ENCODE measurements at regions not wholly inside any gene's neighbourhood (a gene's known extent, or its start where the extent isn't known, plus 50 kb on each side); places are given as distances from the start of the nearest gene placed in this dataset.
A peak's percentile ranks its signal among the peaks of the same experiment; 100 is the strongest.

GRCh38 chr14:71474301-71475265 lies 457.6 kb upstream of the RGS6 start:
- no peak for DNase-seq

DNA sequence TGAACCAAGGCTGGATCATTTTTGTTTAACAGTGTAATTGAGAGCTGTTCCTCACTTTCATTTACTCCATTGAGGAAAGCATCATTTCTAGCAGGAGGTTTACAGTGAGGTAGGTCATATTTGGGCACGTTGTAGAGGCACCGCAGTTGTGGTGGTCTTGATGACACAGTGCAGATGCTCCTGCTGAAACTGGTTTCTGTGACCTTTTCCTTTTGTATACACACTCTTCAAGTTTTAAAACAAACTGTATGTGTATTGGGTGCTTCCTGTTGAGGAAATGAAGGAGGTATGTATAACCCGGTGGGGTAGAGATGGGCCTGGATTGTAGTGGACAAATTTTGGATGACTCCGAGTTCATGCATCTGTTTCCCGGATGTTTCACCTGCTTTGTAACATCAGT lies 456.3 kb upstream of the RGS6 start:
- no peak for DNase-seq

- DNase-seq = peak; percentile 87
These were observed 453.7 kb upstream of the RGS6 start for GRCh38 chr14:71478542-71478941.

DNA sequence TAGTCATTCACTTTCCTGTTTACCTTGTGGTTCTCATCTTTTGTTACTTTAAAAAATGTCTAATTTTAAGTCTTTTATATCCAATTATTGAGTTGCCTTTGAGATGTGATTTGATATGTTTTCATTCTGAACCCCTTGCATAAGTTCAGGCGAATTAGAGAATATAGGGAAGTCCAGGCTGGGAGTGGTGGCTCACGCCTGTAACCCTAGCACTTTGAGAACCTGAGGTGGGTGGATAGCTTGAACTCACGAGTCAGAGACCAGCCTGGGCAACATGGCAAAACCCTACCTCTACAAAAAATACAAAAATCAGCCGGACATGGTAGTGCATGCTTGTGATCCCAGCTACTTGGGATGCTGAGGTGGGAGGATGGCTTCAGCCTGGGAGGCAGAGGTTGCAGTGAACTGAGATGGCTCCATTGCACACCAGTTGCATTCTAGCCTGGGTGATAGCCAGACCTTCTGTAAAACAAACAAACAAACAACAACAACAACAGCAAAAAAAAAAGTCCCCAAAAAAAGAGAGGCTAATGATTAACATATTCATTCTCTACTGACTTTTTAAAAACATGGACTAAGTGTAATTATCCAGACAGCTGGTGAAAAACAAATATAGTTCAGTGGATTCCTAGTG lies 451.1 kb upstream of the RGS6 start:
- DNase-seq = peak; percentile 30

GRCh38 chr14:71482671-71483070 lies 449.6 kb upstream of the RGS6 start:
- no peak for DNase-seq

- DNase-seq = no peak
These were observed 449.1 kb upstream of the RGS6 start for GRCh38 chr14:71483154-71483553.

DNA sequence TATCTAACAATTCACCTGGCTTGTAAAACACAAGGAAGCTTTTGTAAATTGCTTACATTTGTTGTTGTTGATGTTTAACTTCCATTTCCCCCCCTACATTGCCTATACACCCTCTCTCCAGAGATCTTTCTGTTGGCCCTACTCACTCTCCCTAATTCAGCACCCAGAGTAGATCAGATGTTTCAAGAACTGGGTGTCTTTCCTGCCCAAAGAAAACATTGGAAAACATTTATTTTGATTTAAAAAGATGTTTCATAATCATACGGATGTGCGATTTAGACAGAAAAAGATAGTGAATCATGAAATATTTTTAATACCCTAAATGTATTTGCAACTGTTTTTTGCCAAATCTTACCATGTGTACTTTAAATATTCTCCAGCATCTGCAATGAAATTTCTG lies 446.4 kb upstream of the RGS6 start:
- no peak for DNase-seq

DNA sequence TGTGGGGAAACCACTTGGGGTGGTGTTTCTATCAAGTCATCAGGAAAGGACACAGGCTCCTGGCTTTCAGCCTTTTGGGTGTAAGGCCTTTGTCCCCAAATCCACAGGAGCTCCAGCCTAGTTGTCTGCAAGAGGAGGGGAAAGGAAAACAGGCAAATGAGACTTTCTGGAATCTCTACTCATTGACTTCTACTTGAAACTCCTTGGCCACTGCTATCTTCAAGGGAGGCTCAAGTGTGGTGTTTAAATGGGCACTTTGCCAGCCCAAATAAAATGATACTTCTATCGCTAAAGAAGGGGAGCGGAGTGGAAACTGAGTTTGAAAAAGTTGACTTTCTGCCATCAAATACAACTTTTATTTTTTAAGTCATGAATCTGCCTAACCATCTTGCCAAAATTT lies 445.9 kb upstream of the RGS6 start:
- no peak for DNase-seq

GRCh38 chr14:71487449-71487848 lies 444.8 kb upstream of the RGS6 start:
- no peak for DNase-seq

- no peak for DNase-seq
These were observed 444.3 kb upstream of the RGS6 start for GRCh38 chr14:71487941-71488340.

DNA sequence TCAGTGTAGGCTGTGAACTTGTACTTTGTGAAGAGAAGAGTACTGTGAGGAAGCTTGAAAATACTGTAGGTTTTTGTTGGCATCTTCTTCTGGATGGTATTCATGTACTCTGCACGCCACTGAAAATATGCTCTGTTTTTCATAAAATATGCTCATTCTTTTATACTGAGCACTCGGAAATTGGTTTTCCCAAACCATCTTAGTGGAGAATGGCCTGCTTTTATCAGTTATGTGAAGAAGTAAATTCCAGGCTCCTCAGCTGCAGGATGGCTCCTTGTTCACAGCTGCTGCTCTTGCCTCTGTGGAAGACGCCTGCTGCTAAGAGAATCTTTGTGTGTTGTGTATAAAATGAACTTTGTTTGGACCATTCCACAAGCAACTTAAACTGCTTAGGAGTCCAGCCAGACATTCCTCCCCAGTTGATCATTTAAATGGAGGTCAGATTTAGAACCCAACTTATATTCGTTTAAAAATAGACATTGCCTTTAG lies 443.5 kb upstream of the RGS6 start:
- DNase-seq = no peak

- no peak for DNase-seq
These were observed 442.5 kb upstream of the RGS6 start for GRCh38 chr14:71489742-71490141.

- no peak for DNase-seq
These were observed 440.3 kb upstream of the RGS6 start for GRCh38 chr14:71491931-71492330.

- no peak for DNase-seq
These were observed 439.9 kb upstream of the RGS6 start for GRCh38 chr14:71492346-71492745.

DNA sequence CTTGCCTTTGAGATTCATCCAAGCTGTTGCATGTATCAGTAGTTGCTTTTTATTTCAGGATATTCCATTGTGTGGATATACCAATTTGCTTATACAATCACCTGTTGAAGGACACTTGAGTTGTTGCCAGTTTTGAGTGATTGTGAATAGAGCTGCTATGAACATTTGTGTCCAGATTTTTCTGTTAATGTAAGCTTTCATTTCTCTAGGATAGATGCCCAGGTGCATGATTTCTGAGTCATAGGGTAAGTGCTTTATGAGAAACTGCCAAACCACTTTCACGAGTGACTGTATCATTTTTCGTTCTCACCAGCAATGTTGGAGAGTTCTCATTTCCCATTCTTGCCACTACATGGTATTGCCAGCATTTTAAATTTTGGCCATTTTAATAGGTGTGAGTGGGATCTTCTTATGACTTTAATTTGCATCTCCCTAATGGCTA lies 434.6 kb upstream of the RGS6 start:
- no peak for DNase-seq

DNA sequence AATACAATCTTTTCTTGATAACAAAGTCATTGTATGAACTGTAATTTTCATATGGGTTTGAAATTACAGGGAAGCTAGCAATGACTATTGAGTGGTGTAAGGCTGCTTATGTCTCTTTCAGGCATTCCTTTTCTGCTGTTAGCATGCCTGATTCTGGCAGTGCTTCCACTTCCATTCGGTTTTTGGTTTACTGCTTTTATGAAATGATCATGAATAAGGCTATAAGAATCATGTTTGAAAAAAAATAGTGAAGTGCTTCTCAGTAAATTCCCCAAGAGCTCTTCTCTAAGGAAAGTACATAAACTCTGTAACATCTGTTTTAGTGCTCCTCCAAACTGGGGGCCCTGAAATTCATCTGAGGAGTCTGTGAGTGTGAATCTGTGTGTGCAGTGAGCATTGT lies 434.0 kb upstream of the RGS6 start:
- DNase-seq = no peak

GRCh38 chr14:71499018-71499417 lies 433.2 kb upstream of the RGS6 start:
- DNase-seq = no peak

DNA sequence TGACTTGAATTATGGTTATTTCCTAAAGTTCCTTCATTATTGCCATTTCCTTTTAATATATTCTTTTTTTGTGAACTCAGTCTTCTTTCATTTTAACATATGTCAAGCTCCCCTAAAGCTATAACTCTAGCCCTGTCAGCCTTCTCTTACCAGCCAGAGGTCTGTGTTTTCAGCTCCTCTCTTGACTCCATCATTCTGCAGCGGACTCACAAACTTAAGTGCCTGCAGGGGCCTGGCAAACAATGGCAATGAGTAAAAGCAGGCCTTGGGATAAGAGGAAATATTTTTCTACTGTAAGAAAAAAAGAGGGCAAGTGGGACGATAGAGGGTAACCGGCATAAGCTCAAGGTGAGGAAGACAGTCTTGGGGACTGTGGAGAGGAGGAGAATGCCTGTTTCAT lies 424.5 kb upstream of the RGS6 start:
- no peak for DNase-seq

- no peak for DNase-seq
These were observed 423.3 kb upstream of the RGS6 start for GRCh38 chr14:71508901-71509300.

- DNase-seq = no peak
These were observed 421.1 kb upstream of the RGS6 start for GRCh38 chr14:71511152-71511551.

DNA sequence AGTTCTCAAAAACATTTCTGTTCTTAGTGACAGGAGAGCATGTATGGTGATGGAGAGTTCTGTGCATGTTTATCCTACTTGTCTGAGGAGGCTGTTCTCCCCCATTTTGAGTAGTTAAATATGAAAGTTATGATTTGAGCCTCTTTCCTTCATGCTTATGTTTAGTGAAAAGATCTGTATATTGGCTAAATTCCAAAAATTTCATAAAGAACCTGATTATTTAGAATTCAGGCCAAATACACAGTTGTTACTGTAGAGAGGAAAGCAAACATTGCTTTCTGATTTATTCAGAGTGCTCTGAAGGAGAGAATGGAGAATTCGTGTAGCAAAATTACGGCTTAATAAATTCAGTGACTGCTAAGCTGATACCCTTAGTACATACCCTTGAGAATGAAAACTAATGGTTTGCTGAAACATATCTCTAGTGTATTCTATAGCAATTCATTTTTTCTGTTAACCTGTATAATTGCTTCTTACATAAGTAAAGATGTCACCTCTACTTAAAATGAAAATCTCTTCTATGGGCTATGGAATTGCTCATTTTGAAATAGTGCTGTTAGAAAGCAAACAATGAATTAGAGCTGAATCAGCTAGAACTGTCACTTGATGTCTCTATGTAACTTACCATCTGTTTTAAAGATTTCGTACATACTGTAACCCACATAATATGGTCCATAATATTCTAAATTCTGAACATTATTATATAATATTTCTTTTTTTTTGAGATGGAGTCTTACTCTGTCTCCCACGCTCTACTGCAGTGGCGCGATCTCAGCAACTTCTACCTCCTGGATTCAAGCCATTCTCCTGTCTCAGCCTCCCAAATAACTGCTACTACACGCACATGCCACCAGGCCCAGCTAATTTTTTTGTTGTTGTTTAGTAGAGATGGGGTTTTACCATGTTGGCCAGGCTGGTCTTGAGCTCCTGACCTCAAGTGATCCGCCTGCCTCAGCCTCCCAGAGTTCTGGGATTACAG lies 417.0 kb upstream of the RGS6 start:
- no peak for DNase-seq

- no peak for DNase-seq
These were observed 410.7 kb upstream of the RGS6 start for GRCh38 chr14:71521238-71522135.
